Neutrophil (primary cell): ENCODE measurements at regions not wholly inside any gene's neighbourhood (a gene's known extent, or its start where the extent isn't known, plus 50 kb on each side); places are given as distances from the start of the nearest gene placed in this dataset.

Experiments
- H3K27ac ChIP-seq: fragments of 200-600 bp; sonication (generic); 2 replicates; pipeline ENCODE4 v1.5.1; 2016; ENCODE audit warnings: mild to moderate bottlenecking, moderate library complexity
- H3K27me3 ChIP-seq: fragments of 200-600 bp; sonication (generic); 2 replicates; pipeline ENCODE4 v1.6.0; 2016; ENCODE audit warnings: mild to moderate bottlenecking
- H3K36me3 ChIP-seq: fragments of 200-600 bp; sonication (generic); 2 replicates; pipeline ENCODE4 v1.5.1; 2017
- H3K4me1 ChIP-seq, 2 experiments: fragments of 200-600 bp in 1 of 2; sonication (generic) in 1 of 2; 1 replicate in 1 of 2; 2 replicates in 1 of 2; pipeline versions ENCODE4 v1.5.1 to v1.6.1; 2013 to 2016; ENCODE audit warnings: low read depth in 1 of 2, low read length in 1 of 2, mild to moderate bottlenecking in 1 of 2, moderate library complexity in 1 of 2; ENCODE audit not compliant: control insufficient read depth in 1 of 2, insufficient read depth in 1 of 2
- H3K4me3 ChIP-seq, 2 experiments: fragments of 200-600 bp in 1 of 2; sonication (generic) in 1 of 2; 1 replicate in 1 of 2; 2 replicates in 1 of 2; pipeline ENCODE4 v1.5.1; 2013 to 2016; ENCODE audit warnings: low read depth in 1 of 2, low read length in 1 of 2, mild to moderate bottlenecking in 1 of 2, moderate library complexity in 1 of 2
- H3K9me3 ChIP-seq: fragments of 200-600 bp; sonication (generic); 2 replicates; pipeline ENCODE4 v1.5.1; 2016
- CTCF ChIP-seq: fragments of 200-600 bp; sonication (generic); IDR thresholded peaks from 2 replicates; pipeline ENCODE4 v1.5.1; 2016; ENCODE audit warnings: antibody characterized with exemption

GRCh38 chr18:47635416-47635815 lies 295.0 kb downstream of the SMAD2 start:
- Histone ChIP-seq H3K36me3 (no peaks in the 10 kb centered on the region), H3K4me1 (no peaks in the 10 kb centered on the region), H3K4me3 (no peak overlapping the region), H3K9me3 (no peaks in the 10 kb centered on the region), H3K27me3 (no peaks in the 10 kb centered on the region), H3K27ac (no peak overlapping the region)
- no peak for TF ChIP-seq CTCF

GRCh38 chr18:47632970-47633635 lies 297.4 kb downstream of the SMAD2 start:
- Histone ChIP-seq H3K4me3 (no peak overlapping the region), H3K36me3 (no peaks in the 10 kb centered on the region), H3K27me3 (no peaks in the 10 kb centered on the region), H3K9me3 (no peaks in the 10 kb centered on the region), H3K4me1 (no peaks in the 10 kb centered on the region), H3K27ac (no peak overlapping the region)
- no peak for TF ChIP-seq CTCF

DNA sequence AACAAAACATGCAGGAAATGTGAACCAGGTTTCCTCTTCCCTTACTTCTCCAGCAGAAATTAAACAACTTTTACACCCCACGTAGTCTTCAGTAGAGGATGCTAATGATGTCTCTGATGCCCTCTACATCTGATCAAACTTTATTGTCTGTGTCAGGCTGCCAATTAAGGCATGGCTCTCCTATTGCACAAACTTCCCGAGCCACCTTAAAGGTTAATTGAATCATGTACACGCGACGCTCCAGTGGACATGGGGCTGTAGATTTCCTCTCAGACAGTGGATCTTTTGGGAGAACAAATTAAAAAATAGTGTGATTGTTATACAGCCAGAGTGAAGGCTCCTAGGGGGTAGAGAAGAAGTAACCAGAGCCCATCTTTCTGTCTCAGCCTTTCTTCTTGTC lies 301.6 kb downstream of the SMAD2 start:
- Histone ChIP-seq H3K27ac (no peak overlapping the region), H3K27me3 (no peaks in the 10 kb centered on the region), H3K4me1 (no peaks in the 10 kb centered on the region), H3K4me3 (no peak overlapping the region), H3K9me3 (no peaks in the 10 kb centered on the region), H3K36me3 (no peaks in the 10 kb centered on the region)
- no peak for TF ChIP-seq CTCF

GRCh38 chr18:47628240-47628781 lies 302.1 kb downstream of the SMAD2 start:
- Histone ChIP-seq H3K36me3 (no peaks in the 10 kb centered on the region), H3K27me3 (no peaks in the 10 kb centered on the region), H3K4me3 (no peak overlapping the region), H3K9me3 (no peaks in the 10 kb centered on the region), H3K27ac (no peak overlapping the region), H3K4me1 (no peaks in the 10 kb centered on the region)
- TF ChIP-seq CTCF: no peak

GRCh38 chr18:47627030-47627429 lies 303.4 kb downstream of the SMAD2 start:
- H3K4me1 ChIP-seq: no peaks in the 10 kb centered on the region
- no peak overlapping the region for H3K4me3 ChIP-seq
- no peak for TF ChIP-seq CTCF
- H3K27ac ChIP-seq: no peak overlapping the region
- H3K9me3 ChIP-seq: no peaks in the 10 kb centered on the region
- no peaks in the 10 kb centered on the region for H3K27me3 ChIP-seq
- no peaks in the 10 kb centered on the region for H3K36me3 ChIP-seq
